ENCODE measurements at regions not wholly inside any gene's neighbourhood (a gene's known extent, or its start where the extent isn't known, plus 50 kb on each side); places are given as distances from the start of the nearest gene placed in this dataset.
"Not testable (repeated sequence)": the region's sequence is repeated elsewhere in the genome, so short reads cannot be mapped to it uniquely, and the experiment has no call there.

DNA sequence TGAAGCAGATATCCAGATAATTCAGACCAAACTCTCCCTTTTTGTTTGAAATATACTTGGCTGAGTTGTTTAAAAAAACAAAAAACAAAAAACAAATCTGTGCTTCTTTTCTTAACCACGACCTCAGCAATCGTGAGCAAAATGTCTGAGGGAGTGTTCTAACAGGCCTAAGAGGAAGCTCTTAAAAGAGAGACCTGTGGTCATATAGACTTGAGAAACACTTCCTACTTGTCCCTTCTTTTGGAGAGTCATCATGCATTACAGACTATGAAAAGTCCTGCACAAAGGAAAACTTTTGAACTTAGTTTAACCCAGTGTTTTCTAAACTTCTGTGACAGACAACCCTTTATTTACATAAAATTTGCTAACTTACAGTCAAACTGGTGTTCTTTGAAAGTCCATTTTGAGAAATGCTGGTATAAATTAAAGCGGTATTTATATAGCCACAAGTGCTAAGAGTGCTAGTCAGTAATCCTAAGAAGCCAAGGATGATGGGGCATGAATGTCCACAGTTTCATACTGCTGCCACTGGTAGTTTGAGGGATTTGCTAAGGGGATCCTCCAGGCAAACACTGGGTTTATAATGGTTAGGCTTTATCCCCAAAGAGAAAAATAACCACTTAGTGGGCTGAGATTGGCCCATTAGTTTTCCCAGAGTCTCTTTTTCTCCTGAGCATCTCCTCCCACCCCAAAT, 199.8 kb downstream of the LRRC70 start:
- Histone ChIP-seq H2BK5ac (ENCODE audit: low read depth, low read length, poor library complexity, severe bottlenecking) (no peak overlapping the region), H3K9ac (ENCODE audit: low read depth, low read length) (no peak overlapping the region), H3K9me3 (ENCODE audit: control insufficient read depth, insufficient read depth, low read length) (no peaks in the 10 kb centered on the region), H4K20me1 (ENCODE audit: insufficient read depth, low read length) (no peaks in the 10 kb centered on the region), H2BK20ac (ENCODE audit: low read depth, low read length) (no peak overlapping the region), H3K9me1 (ENCODE audit: insufficient read depth, low read length) (no peaks in the 10 kb centered on the region), H3K4me2 (ENCODE audit: low read depth, low read length) (no peak overlapping the region), H3K14ac (replicated peaks; ENCODE audit: low read depth, low read length) (no peak overlapping the region), H3K56ac (ENCODE audit: extremely low read depth, insufficient read depth, low read length) (no peak overlapping the region), H3K79me1 (ENCODE audit: low read depth in 1 of 2, low read length in 2 of 2) (no peaks in the 10 kb centered on the region), H2BK120ac (ENCODE audit: low read depth, low read length) (no peak overlapping the region), H3K18ac (ENCODE audit: low read depth, low read length) (no peak overlapping the region), H3K4ac (ENCODE audit: low read depth, low read length) (no peak overlapping the region), H3K23ac (ENCODE audit: low read depth, low read length) (no peak overlapping the region), H3K4me1 (ENCODE audit: control insufficient read depth, insufficient read depth, low read length) (no peaks in the 10 kb centered on the region), H4K91ac (ENCODE audit: insufficient read depth, low read depth, low read length) (no peak overlapping the region), H4K8ac (ENCODE audit: low read depth in 2 of 2, low read length in 2 of 2) (no peak overlapping the region), H4K5ac (ENCODE audit: low read depth, low read length) (no peak overlapping the region), H2BK15ac (ENCODE audit: low read depth, low read length) (no peak overlapping the region), H3K27me3 (ENCODE audit: control insufficient read depth, insufficient read depth, low read length) (no peaks in the 10 kb centered on the region), H2AFZ (replicated peaks; ENCODE audit: low read length, poor library complexity) (no peak overlapping the region), H3K27ac (ENCODE audit: insufficient read depth, low read length) (no peak overlapping the region), H2AK9ac (replicated peaks; ENCODE audit: low read depth, low read length, poor library complexity) (no peak overlapping the region), H3K4me3 (ENCODE audit: insufficient read depth, low read depth, low read length) (no peak overlapping the region), H2AK5ac (ENCODE audit: low read depth, low read length) (no peak overlapping the region), H3K36me3 (ENCODE audit: control insufficient read depth, insufficient read depth, low read length) (no peaks in the 10 kb centered on the region)
- in situ Hi-C loops (cut with MboI; ENCODE audit: low sequenced_read_pairs) (loop anchor here (5.0 kb wide), 1 partner anchor 321 kb away; no protein-coding TSS in a partner anchor), dilution Hi-C loops (cut with HindIII; ENCODE audit: low sequenced_read_pairs, unreplicated experiment) (no loop called here), intact Hi-C loops (cut with micrococcal nuclease) (loop anchor here (1.0 kb wide), 2 partner anchors 318 to 335 kb away; no protein-coding TSS in a partner anchor)
- TF ChIP-seq CEBPB (IDR thresholded peaks at IDR 0.05; ENCODE audit: low read depth, low read length) (no peak), BHLHE40 (IDR thresholded peaks at IDR 0.05; ENCODE audit: low read depth, low read length) (no peak), FOS (IDR thresholded peaks at IDR 0.05; ENCODE audit: low read depth, low read length) (no peak), CHD1 (IDR thresholded peaks at IDR 0.05; ENCODE audit: low read depth, low read length) (no peak), SMC3 (IDR thresholded peaks at IDR 0.05; ENCODE audit: low read depth, low read length) (no peak), RCOR1 (IDR thresholded peaks at IDR 0.05; ENCODE audit: insufficient replicate concordance, low read length) (no peak), POLR2A (IDR thresholded peaks at IDR 0.05; ENCODE audit: low read depth, low read length) (no peak)
- TF ChIP-seq, protein P1, sequence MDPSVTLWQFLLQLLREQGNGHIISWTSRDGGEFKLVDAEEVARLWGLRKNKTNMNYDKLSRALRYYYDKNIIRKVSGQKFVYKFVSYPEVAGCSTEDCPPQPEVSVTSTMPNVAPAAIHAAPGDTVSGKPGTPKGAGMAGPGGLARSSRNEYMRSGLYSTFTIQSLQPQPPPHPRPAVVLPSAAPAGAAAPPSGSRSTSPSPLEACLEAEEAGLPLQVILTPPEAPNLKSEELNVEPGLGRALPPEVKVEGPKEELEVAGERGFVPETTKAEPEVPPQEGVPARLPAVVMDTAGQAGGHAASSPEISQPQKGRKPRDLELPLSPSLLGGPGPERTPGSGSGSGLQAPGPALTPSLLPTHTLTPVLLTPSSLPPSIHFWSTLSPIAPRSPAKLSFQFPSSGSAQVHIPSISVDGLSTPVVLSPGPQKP (IDR thresholded peaks at IDR 0.05; ENCODE audit: borderline replicate concordance, low read depth, low read length), result no peak
- CTCF ChIA-PET, result interaction anchor here (0.6 to 1.6 kb wide), 6 partner anchors 314 to 1425 kb away, joined by 4 to 11 read pairs (median 8); no protein-coding TSS in a partner anchor
- ATAC-seq (ENCODE audit: low read depth) (peak; percentile 48; the same call in 1 of the 2 replicates), DNase-seq (no peak)
- no CpG with 5 or more reads among the region's 3 CpGs for WGBS, 2 experiments (ENCODE audit: extremely low coverage in 2 of 2, insufficient read length in 1 of 2)
- POLR2A ChIA-PET (ENCODE audit: unreplicated experiment), result no interaction called here
- BruUV-seq (replicated peaks), result no TSS peak

DNA sequence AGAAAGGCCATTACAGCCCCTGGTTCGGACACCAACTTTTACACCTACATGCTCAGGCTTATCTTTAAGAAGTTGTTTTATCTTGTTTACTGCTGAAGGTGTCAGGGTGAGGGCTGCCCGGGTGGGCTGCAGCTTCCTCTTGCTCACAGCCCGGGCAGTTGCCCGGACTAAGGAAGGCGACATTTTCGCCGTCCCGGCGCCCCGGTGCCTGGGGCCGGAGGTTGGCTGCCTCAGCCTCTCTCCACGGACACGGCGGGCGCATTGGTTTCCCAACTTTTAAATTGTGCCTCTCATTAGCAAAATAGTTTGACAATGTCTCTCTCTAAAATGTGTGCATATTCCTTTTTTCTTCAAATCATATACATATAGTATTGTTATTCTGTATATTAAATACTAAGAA, 198.5 kb downstream of the LRRC70 start:
- H4K5ac ChIP-seq (ENCODE audit: low read depth, low read length); POLR2A ChIA-PET (ENCODE audit: unreplicated experiment); H4K91ac ChIP-seq (ENCODE audit: insufficient read depth, low read depth, low read length); DNase-seq; H3K9ac ChIP-seq (ENCODE audit: low read depth, low read length); H3K23ac ChIP-seq (ENCODE audit: low read depth, low read length); H2AFZ ChIP-seq (replicated peaks; ENCODE audit: low read length, poor library complexity); H3K9me3 ChIP-seq (ENCODE audit: control insufficient read depth, insufficient read depth, low read length); H2AK5ac ChIP-seq (ENCODE audit: low read depth, low read length); H3K27me3 ChIP-seq (ENCODE audit: control insufficient read depth, insufficient read depth, low read length); H3K4me3 ChIP-seq (ENCODE audit: insufficient read depth, low read depth, low read length); H4K20me1 ChIP-seq (ENCODE audit: insufficient read depth, low read length); dilution Hi-C loops (cut with HindIII; ENCODE audit: low sequenced_read_pairs, unreplicated experiment); CTCF ChIA-PET; H3K4ac ChIP-seq (ENCODE audit: low read depth, low read length); H3K4me2 ChIP-seq (ENCODE audit: low read depth, low read length); H3K9me1 ChIP-seq (ENCODE audit: insufficient read depth, low read length); H3K18ac ChIP-seq (ENCODE audit: low read depth, low read length); H2AK9ac ChIP-seq (replicated peaks; ENCODE audit: low read depth, low read length, poor library complexity); H2BK5ac ChIP-seq (ENCODE audit: low read depth, low read length, poor library complexity, severe bottlenecking); H4K8ac ChIP-seq (ENCODE audit: low read depth in 2 of 2, low read length in 2 of 2); intact Hi-C loops (cut with micrococcal nuclease); H3K14ac ChIP-seq (replicated peaks; ENCODE audit: low read depth, low read length); H3K4me1 ChIP-seq (ENCODE audit: control insufficient read depth, insufficient read depth, low read length); H3K27ac ChIP-seq (ENCODE audit: insufficient read depth, low read length); ATAC-seq (ENCODE audit: low read depth); H3K36me3 ChIP-seq (ENCODE audit: control insufficient read depth, insufficient read depth, low read length); H2BK120ac ChIP-seq (ENCODE audit: low read depth, low read length); H2BK20ac ChIP-seq (ENCODE audit: low read depth, low read length); BruUV-seq (replicated peaks); H3K56ac ChIP-seq (ENCODE audit: extremely low read depth, insufficient read depth, low read length); H3K79me1 ChIP-seq (ENCODE audit: low read depth in 1 of 2, low read length in 2 of 2); H2BK15ac ChIP-seq (ENCODE audit: low read depth, low read length): not testable (repeated sequence)
- in situ Hi-C loops (cut with MboI; ENCODE audit: low sequenced_read_pairs), result loop anchor here (5.0 kb wide), 1 partner anchor 320 kb away; no protein-coding TSS in a partner anchor
- WGBS, 2 experiments (ENCODE audit: extremely low coverage in 2 of 2, insufficient read length in 1 of 2), result 60% methylated on average over 2 of the region's 15 CpGs; no CpG with 5 or more reads in 1 of the 2 experiments

All from IMR-90 (cell line).